ENCODE measurements at regions not wholly inside any gene's neighbourhood (a gene's known extent, or its start where the extent isn't known, plus 50 kb on each side); places are given as distances from the start of the nearest gene placed in this dataset.

GRCh38 chr5:145598983-145599382, 236.2 kb downstream of the PRELID2 start:
- no peak for TF ChIP-seq CTCF (IDR thresholded peaks at IDR 0.05; ENCODE audit: unreplicated experiment)
- Mint-ChIP-seq H3K27ac (no peak overlapping the region), H3K36me3 (no peaks in the 10 kb centered on the region), H3K27me3 (ENCODE audit: low read depth) (no peaks in the 10 kb centered on the region), H3K4me3 (no peak overlapping the region), H3K4me1 (peaks cover 36% of the 10 kb centered on the region), H3K9me3 (peaks cover 3% of the 10 kb centered on the region)
- DNase-seq (ENCODE audit: low spot score in 2 of 2, unreplicated experiment in 2 of 2) = no peak

DNA sequence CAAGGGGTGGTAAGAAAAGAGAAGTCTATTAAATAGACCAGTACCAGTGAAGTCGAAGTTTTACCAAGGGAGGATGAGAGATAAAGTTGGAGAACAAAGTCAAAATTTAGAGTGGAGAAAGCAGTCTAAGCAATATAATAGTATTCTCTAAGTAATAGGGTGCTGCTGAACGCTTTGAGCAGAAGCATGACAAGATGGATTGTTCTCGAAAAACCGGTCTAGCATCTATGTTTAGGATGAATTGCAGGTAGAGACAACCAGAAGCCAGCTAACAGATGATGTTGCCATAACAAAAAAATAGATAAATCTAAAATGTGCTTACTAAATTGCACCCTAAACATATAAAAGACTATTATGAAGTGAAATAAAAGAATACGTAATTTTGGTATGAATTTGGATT, 237.0 kb downstream of the PRELID2 start:
- no peak for DNase-seq (ENCODE audit: low spot score in 2 of 2, unreplicated experiment in 2 of 2)
- no peak for TF ChIP-seq CTCF (IDR thresholded peaks at IDR 0.05; ENCODE audit: unreplicated experiment)
- Mint-ChIP-seq H3K9me3 (peaks cover under 1% of the 10 kb centered on the region), H3K27me3 (ENCODE audit: low read depth) (no peaks in the 10 kb centered on the region), H3K4me3 (no peak overlapping the region), H3K27ac (no peak overlapping the region), H3K4me1 (peaks cover 36% of the 10 kb centered on the region), H3K36me3 (no peaks in the 10 kb centered on the region)

DNA sequence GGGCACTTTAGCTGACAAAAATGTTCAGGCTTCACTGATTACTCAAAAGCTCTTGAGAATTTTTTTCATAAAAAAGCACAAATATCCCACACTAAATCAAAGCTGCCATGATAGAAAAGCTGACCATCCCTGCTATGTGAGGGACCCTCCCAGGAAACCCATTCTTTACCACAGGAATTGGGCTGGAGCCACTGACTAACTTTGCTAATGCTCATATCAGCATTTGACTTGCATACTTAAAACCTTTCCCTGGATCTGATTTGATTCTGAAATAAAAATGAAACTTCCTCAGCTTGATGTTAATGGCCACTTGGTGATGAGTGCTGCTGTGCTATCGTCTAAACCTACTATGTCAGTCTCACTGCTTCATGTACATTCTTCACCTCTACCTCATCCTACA, 243.6 kb downstream of the PRELID2 start:
- Mint-ChIP-seq H3K36me3 (no peaks in the 10 kb centered on the region), H3K4me1 (peaks cover 31% of the 10 kb centered on the region), H3K9me3 (no peaks in the 10 kb centered on the region), H3K27me3 (ENCODE audit: low read depth) (no peaks in the 10 kb centered on the region), H3K4me3 (no peak overlapping the region), H3K27ac (no peak overlapping the region)
- no peak for DNase-seq (ENCODE audit: low spot score in 2 of 2, unreplicated experiment in 2 of 2)
- TF ChIP-seq CTCF (IDR thresholded peaks at IDR 0.05; ENCODE audit: unreplicated experiment) = no peak

DNA sequence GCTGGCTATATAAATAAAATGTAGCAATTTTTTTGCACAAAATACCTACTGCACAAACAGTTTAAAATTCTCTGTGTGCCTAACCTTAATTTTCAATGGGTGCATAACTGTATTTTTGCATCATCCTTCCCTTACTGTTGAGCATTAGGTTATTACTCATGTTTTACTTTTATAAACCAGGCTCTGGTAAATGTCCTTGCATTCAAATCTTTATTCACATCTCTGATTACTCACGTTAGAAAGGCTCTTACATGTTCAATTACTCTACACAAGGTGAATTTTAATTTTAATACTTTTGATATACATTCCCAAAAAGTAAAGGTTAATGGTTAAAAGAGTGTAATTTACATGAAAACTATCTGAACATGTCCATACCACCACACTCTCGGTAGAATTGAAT, 246.1 kb downstream of the PRELID2 start:
- no peaks in the 10 kb centered on the region for H3K27me3 Mint-ChIP-seq (ENCODE audit: low read depth)
- H3K4me3 Mint-ChIP-seq = no peak overlapping the region
- no peak overlapping the region for H3K27ac Mint-ChIP-seq
- TF ChIP-seq CTCF (IDR thresholded peaks at IDR 0.05; ENCODE audit: unreplicated experiment) = no peak
- H3K36me3 Mint-ChIP-seq = peaks cover 6% of the 10 kb centered on the region
- H3K9me3 Mint-ChIP-seq = peaks cover 10% of the 10 kb centered on the region
- no peak for DNase-seq (ENCODE audit: low spot score in 2 of 2, unreplicated experiment in 2 of 2)
- H3K4me1 Mint-ChIP-seq = peaks cover 30% of the 10 kb centered on the region

- H3K9me3 Mint-ChIP-seq = peaks cover 15% of the 10 kb centered on the region
- H3K4me1 Mint-ChIP-seq = peaks cover 30% of the 10 kb centered on the region
- H3K27me3 Mint-ChIP-seq (ENCODE audit: low read depth) = no peaks in the 10 kb centered on the region
- H3K27ac Mint-ChIP-seq = no peak overlapping the region
- no peak for DNase-seq (ENCODE audit: low spot score in 2 of 2, unreplicated experiment in 2 of 2)
- H3K36me3 Mint-ChIP-seq = peaks cover 7% of the 10 kb centered on the region
- no peak overlapping the region for H3K4me3 Mint-ChIP-seq
- no peak for TF ChIP-seq CTCF (IDR thresholded peaks at IDR 0.05; ENCODE audit: unreplicated experiment)
Observed at GRCh38 chr5:145588558-145588957, 246.6 kb downstream of the PRELID2 start.

GRCh38 chr5:145588113-145588512, 247.0 kb downstream of the PRELID2 start:
- H3K27ac Mint-ChIP-seq = peak overlapping the region; percentile 17

More at GRCh38 chr5:145588113-145588512, 247.0 kb downstream of the PRELID2 start:
- DNase-seq (ENCODE audit: low spot score in 2 of 2, unreplicated experiment in 2 of 2) = no peak
- H3K4me1 Mint-ChIP-seq = peaks cover 30% of the 10 kb centered on the region
- H3K4me3 Mint-ChIP-seq = no peak overlapping the region
- H3K9me3 Mint-ChIP-seq = peaks cover 19% of the 10 kb centered on the region
- peaks cover 7% of the 10 kb centered on the region for H3K36me3 Mint-ChIP-seq
- no peak for TF ChIP-seq CTCF (IDR thresholded peaks at IDR 0.05; ENCODE audit: unreplicated experiment)
- no peaks in the 10 kb centered on the region for H3K27me3 Mint-ChIP-seq (ENCODE audit: low read depth)

Measured in mesothelial cell of epicardium (in vitro differentiated cells).